LHCN-M2 (cell line): ENCODE measurements at regions not wholly inside any gene's neighbourhood (a gene's known extent, or its start where the extent isn't known, plus 50 kb on each side); places are given as distances from the start of the nearest gene placed in this dataset.

ENCODE experiments used
- DNase-seq: peaks from one replicate; pipeline ENCODE4 v3.0.0-alpha.2; 2012; ENCODE audit warnings: low read depth

DNA sequence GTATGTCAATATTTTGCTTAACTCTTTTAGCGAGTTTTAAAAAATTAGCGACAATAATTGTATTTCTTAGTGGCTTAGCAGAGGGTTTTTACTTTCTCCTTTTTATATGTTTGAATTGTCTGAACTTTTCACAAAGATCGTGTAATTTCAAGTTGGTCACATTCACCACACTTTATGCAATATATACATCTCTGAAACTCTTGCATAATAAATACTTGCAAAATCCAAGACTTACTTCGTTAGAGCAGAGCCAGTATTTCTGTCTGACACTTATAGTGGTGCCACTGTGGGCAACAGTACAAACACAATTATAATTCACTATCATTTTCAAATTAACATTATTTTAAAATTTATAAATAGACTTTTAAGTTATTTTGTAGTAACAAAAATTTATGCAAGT is 62.0 kb downstream of the SUCNR1 start:
- DNase-seq: no peak

DNA sequence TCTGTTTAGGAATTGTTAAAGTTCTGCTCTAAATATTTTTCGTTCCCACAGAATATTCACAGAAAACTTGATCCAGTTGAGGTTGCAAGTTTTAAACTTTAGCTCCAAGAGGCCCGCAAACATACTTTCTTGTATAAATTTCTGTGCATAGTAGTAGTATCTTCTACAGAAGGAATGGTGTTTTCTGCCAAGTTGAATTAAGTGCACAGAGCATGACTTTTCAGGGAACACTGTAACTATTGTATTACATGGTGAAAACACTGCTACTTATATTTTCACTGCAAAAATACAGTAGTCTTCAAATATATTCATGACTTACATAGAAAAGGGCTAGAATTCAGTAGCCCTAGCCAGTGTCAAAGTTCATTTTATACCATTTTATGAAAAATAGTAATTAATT is 67.0 kb downstream of the SUCNR1 start:
- DNase-seq: no peak

DNA sequence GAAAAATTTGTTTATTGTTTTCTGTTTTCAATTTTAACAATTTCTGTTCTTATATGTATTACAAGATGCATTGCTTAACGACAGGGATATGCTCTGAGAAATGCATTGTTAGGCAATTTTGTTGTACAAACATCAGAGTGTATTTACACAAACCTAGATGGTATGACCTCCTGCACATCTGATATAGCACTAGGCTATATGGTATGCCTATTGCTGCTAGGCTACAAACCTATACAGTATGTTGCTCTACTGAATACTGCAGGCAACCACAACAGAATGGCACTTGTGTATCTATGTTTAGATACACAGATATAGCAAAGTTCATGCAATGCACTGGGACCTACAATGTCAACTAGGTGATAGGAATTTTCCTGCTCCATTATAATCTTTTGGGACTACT is 70.1 kb downstream of the SUCNR1 start:
- no peak for DNase-seq

DNA sequence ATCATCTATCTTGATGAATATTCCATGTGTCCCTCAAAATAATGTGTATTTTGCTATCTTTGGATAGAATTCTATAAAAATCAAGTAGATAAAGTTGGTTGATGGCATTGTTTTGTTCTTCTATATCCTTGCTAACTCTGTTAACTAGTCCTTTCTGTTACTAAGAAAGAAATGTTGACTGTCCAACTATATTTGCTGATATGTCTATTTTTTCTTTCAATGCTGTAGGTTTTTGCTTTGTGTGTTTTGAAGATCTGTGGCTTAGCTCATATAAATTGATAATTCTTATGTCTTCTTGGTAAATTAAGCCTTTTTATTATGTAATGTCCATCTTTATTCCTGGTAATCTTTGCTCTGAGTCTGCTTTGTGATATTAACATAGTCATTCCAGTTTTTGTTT is 70.9 kb downstream of the SUCNR1 start:
- DNase-seq: no peak

DNA sequence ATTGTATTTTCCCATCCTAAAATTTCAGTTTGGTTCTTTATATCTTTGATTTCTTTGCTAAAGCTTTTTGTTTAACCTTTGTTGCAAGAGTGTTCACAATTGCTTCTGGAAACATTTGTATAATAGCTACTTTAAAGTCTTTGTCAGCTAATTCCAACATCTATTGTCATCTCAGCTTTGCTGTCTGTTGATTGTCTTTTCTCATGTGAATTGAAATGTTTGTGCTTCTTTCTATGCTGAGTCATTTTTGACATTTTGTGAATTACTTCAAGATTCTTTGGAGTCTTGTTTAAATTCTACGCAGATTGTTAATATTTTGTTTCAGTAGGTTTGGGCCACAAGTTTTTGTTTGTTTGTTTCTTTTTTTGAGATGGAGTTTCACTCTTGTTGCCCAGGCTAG is 73.2 kb downstream of the SUCNR1 start:
- DNase-seq: no peak

DNA sequence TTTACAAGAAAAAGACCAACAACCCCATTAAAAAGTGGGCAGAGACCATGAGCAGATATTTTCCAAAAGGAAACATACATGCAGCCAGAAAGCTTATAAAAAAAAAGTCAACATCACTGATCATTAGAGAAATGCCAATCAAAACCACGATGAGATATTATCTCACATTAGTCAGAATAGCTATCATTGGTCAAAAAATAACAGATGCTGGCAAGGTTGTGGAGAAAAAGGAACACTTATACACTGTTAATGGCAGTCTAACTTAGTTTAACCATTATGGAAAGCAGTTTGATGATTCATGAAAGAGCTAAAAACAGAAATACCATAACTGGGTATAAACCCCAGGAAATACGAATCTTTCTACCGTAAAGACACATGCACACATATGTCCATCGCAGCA is 76.3 kb downstream of the SUCNR1 start:
- peak; percentile 32 for DNase-seq

DNA sequence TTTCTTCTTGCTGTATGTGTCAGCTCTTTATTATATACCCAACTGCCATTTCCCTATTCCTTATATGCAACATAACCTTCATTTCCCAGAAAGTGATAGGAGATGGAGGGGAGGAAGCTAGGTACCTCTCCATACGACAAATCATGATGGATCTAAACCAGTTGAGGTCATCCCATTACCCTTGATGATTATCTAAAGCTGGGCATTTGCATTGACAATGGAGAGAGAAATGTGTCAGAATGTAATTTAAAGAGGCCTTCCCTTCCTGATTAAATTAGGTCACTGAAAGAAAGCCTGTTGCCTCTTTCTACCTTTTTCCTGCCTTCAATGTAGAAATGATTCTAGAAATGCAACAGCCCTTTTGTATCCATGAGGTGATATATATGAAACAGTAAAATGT is 81.9 kb downstream of the SUCNR1 start:
- no peak for DNase-seq

DNA sequence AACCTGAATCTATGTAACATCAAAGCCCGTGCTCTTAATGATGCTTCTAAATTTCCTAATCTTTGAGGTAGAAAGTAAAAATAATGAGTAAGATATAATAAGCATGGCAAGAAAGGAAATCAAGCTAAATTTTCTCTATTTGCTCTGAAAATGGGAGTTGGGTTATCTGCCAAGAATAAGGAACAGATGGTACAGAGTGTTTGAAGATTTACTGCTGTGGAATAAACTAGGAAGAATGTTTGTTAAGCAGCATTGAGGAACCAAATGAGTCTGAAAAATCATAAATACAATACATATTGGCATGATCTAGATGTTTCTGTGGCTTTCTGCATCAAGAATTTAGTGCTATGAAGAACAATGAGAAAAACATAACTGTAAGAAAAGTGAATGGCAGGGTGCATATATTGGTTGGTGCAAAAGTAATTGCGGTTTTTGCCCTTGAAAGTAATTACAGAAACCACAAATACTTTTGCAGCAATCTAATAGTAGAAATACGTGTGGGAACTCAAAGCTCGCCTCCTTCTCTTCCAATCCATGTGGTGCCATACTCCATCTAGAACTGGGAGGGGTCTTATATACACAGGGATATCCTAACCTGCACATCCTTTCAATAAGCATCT is 87.6 kb downstream of the SUCNR1 start:
- peak; percentile 21 for DNase-seq

DNA sequence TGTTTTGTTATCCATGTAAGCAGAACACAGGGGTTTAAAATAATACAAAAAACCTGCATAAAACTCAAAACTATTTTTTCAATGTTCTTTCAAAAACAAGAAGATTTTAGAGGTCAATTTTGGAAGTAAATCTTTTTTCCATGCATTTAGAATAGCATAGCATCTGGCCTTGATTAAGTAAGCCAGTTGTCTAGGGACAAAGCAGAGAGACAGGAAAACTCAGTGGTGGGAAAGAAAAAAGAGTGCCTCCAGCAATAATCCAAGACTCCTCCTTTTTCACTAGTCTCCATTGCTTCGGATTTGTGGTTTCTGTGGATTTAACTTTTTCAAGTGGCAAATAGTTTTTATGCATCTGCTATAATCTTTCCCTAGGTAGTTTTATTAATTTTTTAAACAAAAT is 88.9 kb downstream of the SUCNR1 start:
- DNase-seq: no peak

DNA sequence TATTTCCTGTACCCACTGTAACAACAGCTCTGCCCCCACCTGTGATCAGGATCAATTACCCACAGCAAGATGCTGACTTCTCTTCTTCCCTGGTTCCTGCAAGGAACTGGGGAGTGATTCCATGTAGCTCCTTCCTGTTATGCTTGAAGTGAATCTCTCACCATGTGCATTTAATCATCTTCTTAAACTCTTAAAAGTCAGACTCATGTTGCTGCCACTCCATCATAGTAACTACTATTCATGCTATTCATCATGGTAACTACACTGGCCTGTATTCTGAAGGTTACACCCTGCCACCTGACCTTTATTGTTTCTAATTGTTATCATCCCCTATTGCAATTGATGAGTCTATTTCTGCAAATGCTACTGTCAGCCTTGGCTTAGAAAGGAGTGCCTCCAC is 89.5 kb downstream of the SUCNR1 start:
- no peak for DNase-seq

DNA sequence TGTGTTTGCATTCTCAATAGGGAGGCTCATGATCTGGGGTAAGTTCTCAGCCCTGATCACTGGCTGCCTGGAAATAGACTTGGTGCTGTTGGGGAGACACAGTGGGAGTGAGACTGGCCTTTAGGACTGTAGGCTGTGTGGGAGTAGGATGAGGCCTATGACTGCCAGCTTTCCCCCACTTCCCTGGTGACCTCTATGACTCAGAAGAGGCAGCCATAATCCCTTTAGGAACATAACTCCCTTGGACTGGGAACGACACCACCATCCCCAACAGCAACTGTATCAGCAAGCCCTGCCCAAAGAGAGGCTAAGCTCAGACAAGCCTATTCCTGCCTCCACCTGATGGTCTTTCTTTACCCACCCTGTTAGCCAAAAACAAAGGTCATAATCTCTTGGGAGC is 91.3 kb downstream of the SUCNR1 start:
- peak; percentile 57 for DNase-seq

DNA sequence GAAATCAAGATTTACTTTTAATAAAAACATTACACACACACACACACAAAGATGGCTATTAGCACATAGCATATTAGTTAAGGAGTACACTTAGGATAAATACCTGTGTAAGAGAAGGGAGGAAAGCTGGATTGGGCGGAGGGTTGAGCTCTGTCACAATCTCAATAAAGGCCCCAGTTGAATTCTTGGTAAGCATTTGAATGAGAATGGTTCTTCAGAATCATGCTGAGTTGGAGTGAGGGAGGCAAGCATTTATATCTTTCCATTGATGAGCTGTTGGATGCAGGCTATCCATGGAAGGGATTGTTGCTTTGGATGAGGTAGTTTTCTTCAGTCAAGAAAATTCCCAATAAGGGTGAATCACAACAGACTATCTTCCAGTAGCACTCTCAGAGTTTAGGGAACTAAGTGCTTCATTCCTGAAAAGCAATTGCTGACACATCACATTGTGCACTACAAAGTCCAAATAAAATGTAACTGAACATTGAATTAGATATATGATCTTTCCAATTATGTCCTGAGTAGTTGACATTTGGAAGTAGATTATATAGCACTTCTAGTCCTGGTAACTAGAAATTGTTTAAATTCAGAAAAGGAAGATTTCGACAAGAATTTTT is 95.7 kb downstream of the SUCNR1 start:
- peak; percentile 19 for DNase-seq

DNA sequence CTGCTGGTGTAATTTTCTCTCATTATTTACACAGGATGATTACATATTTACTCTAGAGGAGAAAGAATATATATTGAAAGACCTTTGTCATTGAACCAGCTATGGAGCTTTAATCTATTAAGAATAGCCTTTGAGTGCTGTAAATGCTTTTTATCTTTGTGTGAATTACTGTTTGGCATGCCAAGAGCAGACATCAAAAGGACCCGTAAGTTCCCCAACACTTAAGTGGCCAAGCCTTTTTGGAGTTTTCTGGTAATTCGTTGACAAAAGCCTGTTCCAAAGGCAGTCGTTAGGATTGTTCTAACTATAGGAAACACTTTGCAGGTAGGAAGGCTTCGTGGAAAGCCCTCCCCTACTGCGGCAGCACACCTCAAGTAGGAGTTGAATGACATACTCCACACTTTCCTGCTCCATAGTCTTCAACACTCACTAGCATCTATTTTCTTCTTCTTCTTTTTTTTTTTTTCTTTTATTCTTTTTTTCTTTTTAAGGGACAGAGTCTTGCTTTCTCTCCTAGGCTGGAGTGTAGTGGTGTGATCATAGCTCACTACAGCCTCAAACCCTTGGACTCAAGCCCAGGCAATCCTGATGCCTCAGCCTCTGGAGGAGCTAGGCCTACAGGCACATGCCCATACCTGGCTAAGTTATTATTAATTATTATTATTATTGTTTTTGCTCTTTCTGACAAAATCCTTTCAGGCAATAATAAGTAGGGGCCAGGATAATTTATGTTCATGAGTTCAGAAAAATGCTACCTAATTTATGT is 98.6 kb downstream of the SUCNR1 start:
- DNase-seq: no peak

DNA sequence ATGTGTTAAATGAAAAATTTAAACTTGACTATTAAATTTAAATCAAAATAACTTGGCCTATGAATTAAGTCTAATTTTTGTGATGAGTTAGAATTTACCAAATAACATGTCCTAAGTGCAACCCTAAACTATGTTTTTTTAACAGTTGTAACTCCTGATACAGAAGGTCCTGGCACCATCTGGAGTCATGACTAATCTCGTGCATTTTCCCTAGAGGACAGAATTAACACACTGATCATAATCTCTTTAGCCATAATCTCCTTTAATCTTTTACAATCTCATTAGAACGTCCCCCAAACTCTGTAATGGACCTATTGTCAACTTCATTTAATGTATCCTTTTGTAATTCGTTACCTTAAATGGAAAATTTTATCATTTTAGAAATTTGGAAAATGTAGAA is 100.6 kb downstream of the SUCNR1 start:
- peak; percentile 83 for DNase-seq

DNA sequence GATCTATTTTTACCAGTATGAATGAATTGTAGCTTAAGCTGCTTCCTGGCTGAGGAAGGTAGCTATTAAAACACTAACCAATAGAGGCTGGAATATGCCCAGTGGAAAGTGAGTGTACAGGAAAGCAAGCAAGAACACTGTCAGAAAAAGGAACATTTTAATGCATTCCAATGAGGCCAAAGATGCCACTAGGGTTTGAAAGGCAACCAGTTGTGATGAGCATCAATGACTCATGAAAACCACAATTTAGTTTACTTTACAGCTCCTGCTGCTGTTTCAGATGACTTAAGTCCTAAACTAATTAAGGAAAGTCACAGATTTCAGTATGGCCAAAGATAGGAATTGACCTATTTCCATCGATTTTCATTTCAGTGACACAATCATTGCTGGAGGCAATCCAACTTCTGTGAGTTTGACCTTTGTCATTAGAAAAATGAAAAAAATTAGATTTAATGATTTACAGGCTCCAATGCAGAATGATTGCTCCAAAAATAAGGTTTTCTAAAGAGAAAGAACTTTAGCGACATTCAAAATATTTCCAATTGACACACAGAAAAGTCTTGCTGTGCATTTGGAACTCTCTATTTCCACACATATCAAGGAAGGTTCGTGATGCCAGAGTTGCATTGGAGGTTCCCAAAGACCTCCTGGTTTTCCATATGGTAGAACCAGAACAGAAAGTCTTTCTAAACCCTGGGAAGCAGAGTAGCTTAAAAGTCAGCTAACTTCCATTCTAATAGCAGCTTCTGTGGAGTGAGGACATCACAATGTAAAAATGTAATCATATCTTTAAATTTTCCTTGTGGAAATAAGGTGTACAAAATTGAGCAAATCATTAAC is 103.0 kb downstream of the SUCNR1 start:
- DNase-seq: peak; percentile 99

DNA sequence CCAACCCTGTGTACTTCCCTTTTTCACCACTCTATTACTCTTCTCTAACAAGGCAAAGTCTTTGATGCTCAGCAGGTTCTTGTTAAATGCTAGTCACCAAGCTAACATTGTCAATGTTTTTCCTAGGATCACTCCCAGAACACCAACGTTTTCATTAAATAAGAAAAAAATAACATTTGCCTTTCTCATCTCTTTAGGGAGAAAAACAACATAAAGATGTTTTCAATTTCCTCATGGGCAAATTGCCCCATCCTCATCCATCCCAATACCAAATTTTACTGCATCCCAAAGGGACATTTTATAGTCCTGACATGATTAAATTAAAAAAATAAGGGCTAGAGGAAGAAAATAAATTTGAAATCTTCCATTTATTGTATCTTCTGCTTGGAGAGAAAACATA is 106.5 kb downstream of the SUCNR1 start:
- DNase-seq: no peak

DNA sequence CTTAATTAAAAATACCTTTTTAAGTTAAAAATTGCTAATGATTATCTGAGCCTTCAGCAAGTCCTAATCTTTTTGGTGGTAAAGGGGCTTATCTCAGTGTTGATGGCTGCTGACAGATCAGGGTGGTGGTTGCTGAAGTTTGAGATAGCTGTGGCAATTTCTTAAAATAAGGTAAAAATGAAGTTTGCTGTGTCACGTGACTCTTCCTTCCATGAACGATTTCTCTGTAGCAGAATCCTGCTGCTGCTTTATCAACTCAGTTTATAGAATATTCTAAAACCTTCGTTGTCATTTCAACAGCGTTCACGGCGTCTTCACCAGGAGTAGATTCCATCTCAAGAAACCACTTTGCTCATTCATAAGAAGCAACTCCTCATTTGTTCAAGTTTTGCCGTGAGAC is 110.1 kb downstream of the SUCNR1 start:
- DNase-seq: no peak

DNA sequence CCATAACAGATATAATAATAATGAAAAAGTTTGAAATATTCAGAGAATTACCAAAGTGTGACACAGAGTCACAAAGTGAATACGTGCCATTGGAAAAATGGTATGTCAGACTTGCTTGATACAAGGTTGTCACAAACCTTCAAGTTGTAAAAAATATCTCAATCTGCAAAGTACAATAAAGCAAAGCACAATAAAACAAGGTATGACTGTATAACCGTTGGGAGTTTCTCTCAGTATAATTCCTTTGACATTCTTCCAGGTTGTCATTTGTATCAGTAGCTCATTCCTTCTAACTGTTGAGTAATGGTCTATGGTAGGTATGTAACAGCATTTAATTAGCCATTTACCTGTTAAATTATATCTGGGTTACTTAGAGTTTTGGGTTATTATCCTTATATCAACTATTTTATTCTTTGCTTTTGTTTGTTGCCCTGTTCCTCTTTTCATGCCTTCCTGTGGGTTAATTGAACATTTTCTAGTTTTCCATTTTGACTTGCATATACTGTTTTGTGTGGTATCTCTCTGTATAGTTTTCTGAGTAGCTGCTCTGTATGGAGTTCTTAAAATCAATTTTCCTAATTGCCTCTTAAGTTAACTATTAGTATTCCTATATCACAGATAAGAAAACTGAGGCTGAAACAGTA is 112.5 kb downstream of the SUCNR1 start:
- no peak for DNase-seq

DNA sequence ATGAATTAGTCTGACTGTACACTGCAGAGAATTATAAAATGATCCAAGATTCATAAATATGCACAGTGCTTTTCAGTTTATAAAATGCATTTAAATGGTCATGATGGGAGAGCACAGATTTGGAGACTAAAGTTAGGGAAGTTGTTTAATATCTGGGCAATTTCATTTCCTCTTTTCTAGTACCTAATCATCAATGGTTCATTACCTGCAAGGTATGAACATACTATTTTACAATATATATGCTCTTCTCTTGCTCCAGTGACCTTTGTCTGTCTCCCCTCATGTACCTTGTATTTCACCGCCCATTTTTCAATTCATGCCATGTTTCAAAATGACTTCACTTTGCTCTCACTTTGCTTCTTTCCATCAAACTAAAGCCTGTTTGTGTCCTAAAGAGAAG is 114.5 kb downstream of the SUCNR1 start:
- DNase-seq: no peak

DNA sequence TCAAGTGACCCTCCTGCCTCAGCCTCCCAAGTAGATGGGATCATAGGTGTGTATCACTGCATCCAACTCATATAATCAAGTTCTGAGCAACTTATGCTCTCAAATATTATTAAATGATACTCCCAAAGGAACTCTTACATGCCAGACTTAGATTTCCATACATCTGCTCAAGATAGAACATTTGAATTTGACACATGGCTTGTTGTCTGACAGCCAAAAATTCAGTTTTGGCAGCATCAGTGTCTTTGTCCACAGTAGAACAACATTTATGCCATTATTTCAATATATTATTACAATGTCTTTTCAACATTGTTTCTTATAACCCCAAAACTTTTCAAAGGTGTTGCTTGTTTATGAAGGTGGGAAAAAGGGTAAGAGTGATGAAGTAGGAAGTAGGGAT is 116.2 kb downstream of the SUCNR1 start:
- DNase-seq: no peak

DNA sequence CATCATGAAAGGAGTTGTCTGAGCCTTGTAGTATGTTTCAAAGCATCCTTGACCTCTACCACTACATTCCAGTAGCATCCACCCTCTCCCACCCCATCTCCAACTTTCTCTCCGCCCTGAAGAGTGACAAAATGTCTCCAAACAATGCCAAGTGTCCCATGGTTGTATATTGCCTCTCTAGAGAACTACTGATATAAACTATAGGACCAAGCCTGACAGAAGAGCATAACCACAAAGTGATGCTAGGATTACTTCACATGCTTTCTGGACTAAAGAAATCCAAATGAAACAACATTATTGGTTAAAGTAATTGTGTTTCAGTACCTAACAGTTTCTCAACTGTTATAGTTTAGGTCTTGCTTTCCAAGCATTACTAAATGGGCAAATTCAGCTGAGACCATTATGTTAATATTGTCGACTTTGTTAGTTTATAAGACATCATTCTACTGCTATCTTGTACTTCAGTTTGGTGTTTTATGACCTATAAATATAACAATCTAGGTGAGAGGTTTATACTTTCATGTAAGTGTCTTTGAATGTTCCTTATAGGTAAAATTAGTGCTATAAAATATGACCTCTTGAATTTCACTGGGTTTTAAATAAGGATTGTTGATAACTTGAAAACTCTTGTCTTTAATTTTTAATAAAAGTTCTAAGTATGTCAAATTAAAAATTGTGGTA is 117.4 kb downstream of the SUCNR1 start:
- no peak for DNase-seq
